GM12878 (cell line): ENCODE measurements at regions not wholly inside any gene's neighbourhood (a gene's known extent, or its start where the extent isn't known, plus 50 kb on each side); places are given as distances from the start of the nearest gene placed in this dataset.

Experiments used
- ATAC-seq: fragments of 200-7000 bp; cut with Tn5 transposase; 3 replicates; pipeline ENCODE4 v1.9.1; 2020; ENCODE audit warnings: mild to moderate bottlenecking, moderate library complexity
- BruUV-seq: library from RNA; stranded (reverse); fragments of 400-500 nt; replicated peaks from 2 replicates; lab custom pipeline; 2021; lab: Mats Ljungman, UMichigan
- CTCF ChIA-PET: fragments of 300-600 bp; sonication (Branson Sonifier 250); formaldehyde crosslinking; extraction: SDS; loops from one replicate; lab custom pipeline; 2021; ENCODE audit warnings: inconsistent platforms; lab: Yijun Ruan, JAX
- POLR2A ChIA-PET: fragments of 350-600 bp; formaldehyde crosslinking; extraction: SDS; loops from one replicate; lab custom pipeline; 2021; ENCODE audit warnings: inconsistent platforms; lab: Charles Lee
- RAD21 ChIA-PET: fragments of 300-600 bp; sonication (Branson Sonifier 250); formaldehyde crosslinking; loops from one replicate; lab custom pipeline; 2023; ENCODE audit warnings: antibody characterized with exemption; ENCODE audit not compliant: unreplicated experiment; lab: Charles Lee
- SMC1A ChIA-PET: fragments of 300-600 bp; sonication (Branson Sonifier 250); formaldehyde crosslinking; loops from one replicate; lab custom pipeline; 2023; ENCODE audit not compliant: unreplicated experiment, uncharacterized antibody; lab: Charles Lee
- DNase-seq: peaks from one replicate; pipeline ENCODE4 v3.0.0-alpha.2; 2011; ENCODE audit warnings: low read depth, low spot score
- FAIRE-seq: peaks from 3 replicates; lab custom pipeline; 2011; peaks lifted over from hg19 to GRCh38; lab: Jason Lieb, UNC
- H2AFZ ChIP-seq: 2 replicates; pipeline ENCODE4 v1.6.0; 2011; ENCODE audit warnings: low read depth, low read length, control low read depth; ENCODE audit not compliant: control insufficient read depth
- H3K27ac ChIP-seq: 2 replicates; pipeline ENCODE4 v1.5.1; 2011; ENCODE audit warnings: control low read depth; ENCODE audit not compliant: control insufficient read depth, insufficient read depth
- H3K27me3 ChIP-seq, 2 experiments: replicated peaks in 1 of 2; 2 replicates each; pipeline versions ENCODE4 v1.6.0 to v1.6.1; 2011; ENCODE audit warnings: low read length in 1 of 2; ENCODE audit not compliant: control insufficient read depth in 2 of 2, insufficient read depth in 2 of 2
- H3K36me3 ChIP-seq, 2 experiments: 2 replicates each; pipeline ENCODE4 v1.5.1; 2011; ENCODE audit warnings: low read length in 1 of 2; ENCODE audit not compliant: control insufficient read depth in 2 of 2, insufficient read depth in 2 of 2
- H3K4me1 ChIP-seq: 2 replicates; pipeline ENCODE4 v1.6.1; 2011; ENCODE audit warnings: mild to moderate bottlenecking, low read length, moderate library complexity, mixed read lengths; ENCODE audit not compliant: control insufficient read depth, insufficient read depth
- H3K4me2 ChIP-seq: 2 replicates; pipeline ENCODE4 v1.6.0; 2011; ENCODE audit warnings: control low read depth; ENCODE audit not compliant: control insufficient read depth, insufficient read depth
- H3K4me3 ChIP-seq: fragments of 200-600 bp; sonication (generic); 2 replicates; pipeline ENCODE4 v1.5.1; 2016
- H3K79me2 ChIP-seq: 2 replicates; pipeline ENCODE4 v1.6.0; 2011; ENCODE audit warnings: low read length; ENCODE audit not compliant: control insufficient read depth, insufficient read depth
- H3K9ac ChIP-seq: 2 replicates; pipeline ENCODE4 v1.8.0; 2011; ENCODE audit warnings: low read length, control low read depth, mixed read lengths; ENCODE audit not compliant: control insufficient read depth, insufficient read depth
- H3K9me3 ChIP-seq: replicated peaks from 3 replicates; pipeline ENCODE4 v1.5.1; 2011; ENCODE audit warnings: mild to moderate bottlenecking, low read length; ENCODE audit not compliant: control insufficient read depth, insufficient read depth
- H4K20me1 ChIP-seq: 2 replicates; pipeline ENCODE4 v1.6.0; 2011; ENCODE audit not compliant: control insufficient read depth, insufficient read depth
- CBFB ChIP-seq: IDR thresholded peaks from 2 replicates; pipeline ENCODE4 v1.6.1; 2016; ENCODE audit warnings: antibody characterized with exemption, low read depth
- EED ChIP-seq: sonication (generic); IDR thresholded peaks from 2 replicates; pipeline ENCODE4 v1.6.1; 2016; ENCODE audit warnings: antibody characterized with exemption, low read depth
- FOXK2 ChIP-seq: fragments of 450-650 bp; IDR thresholded peaks from 2 replicates; pipeline ENCODE4 v1.6.1; 2017; ENCODE audit warnings: mild to moderate bottlenecking, moderate library complexity
- IKZF1 ChIP-seq: fragments of 450-650 bp; conservative IDR thresholded peaks from 2 replicates; pipeline ENCODE4 v1.6.1; 2017; ENCODE audit warnings: antibody characterized with exemption, mild to moderate bottlenecking
- MEF2A ChIP-seq: IDR thresholded peaks from 2 replicates; pipeline ENCODE4 v1.6.1; 2011; ENCODE audit warnings: low read depth, mild to moderate bottlenecking, low read length, moderate library complexity; ENCODE audit not compliant: insufficient read depth
- MYB ChIP-seq: fragments of 150-350 bp; IDR thresholded peaks from 2 replicates; pipeline ENCODE4 v1.6.1; 2014; ENCODE audit warnings: mild to moderate bottlenecking, low read depth, low read length, borderline replicate concordance
- NFYB ChIP-seq: IDR thresholded peaks from 2 replicates; pipeline ENCODE4 v1.6.1; 2011; ENCODE audit warnings: low read depth, mild to moderate bottlenecking, low read length, improper control_type of control experiment, moderate library complexity; ENCODE audit not compliant: insufficient read depth
- NR2F1 ChIP-seq: fragments of 450-650 bp; conservative IDR thresholded peaks from 2 replicates; pipeline ENCODE4 v1.6.1; 2017; ENCODE audit warnings: mild to moderate bottlenecking
- RAD51 ChIP-seq: fragments of 450-650 bp; IDR thresholded peaks from 2 replicates; pipeline ENCODE4 v1.6.1; 2016; ENCODE audit warnings: moderate library complexity, mild to moderate bottlenecking, inconsistent platforms
- RCOR1 ChIP-seq: conservative IDR thresholded peaks from 2 replicates; pipeline ENCODE4 v1.6.1; 2012; ENCODE audit warnings: low read depth, low read length, improper control_type of control experiment
- RFX5 ChIP-seq: IDR thresholded peaks from 2 replicates; pipeline ENCODE4 v1.6.1; 2011; ENCODE audit warnings: low read depth, low read length, improper control_type of control experiment
- SP1 ChIP-seq: IDR thresholded peaks from one replicate; pipeline ENCODE4 v1.6.1; 2011; ENCODE audit warnings: low read depth, low read length
- SREBF1 ChIP-seq: IDR thresholded peaks from 2 replicates; pipeline ENCODE4 v1.6.1; 2012; ENCODE audit warnings: mild to moderate bottlenecking, low read length
- ZBED1 ChIP-seq: IDR thresholded peaks from 2 replicates; pipeline ENCODE4 v1.6.1; 2016; ENCODE audit warnings: borderline replicate concordance
- ZZZ3 ChIP-seq: IDR thresholded peaks from 2 replicates; pipeline ENCODE4 v1.6.1; 2011; ENCODE audit warnings: low read depth; ENCODE audit not compliant: control insufficient read depth, insufficient read length
- WGBS: methylation state at CpG from one replicate; pipeline ENCODE4 v1.1.6; 2016; ENCODE audit warnings: low lambda C conversion rate; ENCODE audit not compliant: insufficient replicate concordance, insufficient coverage; ENCODE audit errors: missing lambda C conversion rate; 5-methylcytosine and 5-hydroxymethylcytosine counted together
- in situ Hi-C: fragments of 300-500 bp; cut with MboI; formaldehyde crosslinking; loops from 9 replicates; pipeline ENCODE4 v1.14.3; 2018; ENCODE audit warnings: mixed read lengths
- intact Hi-C: fragments of 100-400 bp; cut with micrococcal nuclease; formaldehyde crosslinking; loops from one replicate; pipeline ENCODE4 v1.14.2; 2022; ENCODE audit not compliant: unreplicated experiment
- TF ChIP-seq, protein P1 (sequence below): fragments of 450-650 bp; formaldehyde crosslinking; IDR thresholded peaks from 2 replicates; pipeline ENCODE4 v1.4.0; 2020; ENCODE audit warnings: mild to moderate bottlenecking, moderate library complexity
- TF ChIP-seq, protein P2 (sequence below): fragments of 450-650 bp; IDR thresholded peaks from 2 replicates; pipeline ENCODE4 v1.6.1; 2017; ENCODE audit warnings: mild to moderate bottlenecking, low read depth, inconsistent platforms; ENCODE audit not compliant: poor library complexity, severe bottlenecking
- TF ChIP-seq, protein P3 (sequence below): IDR thresholded peaks from 2 replicates; pipeline ENCODE4 v1.6.1; 2012; ENCODE audit warnings: low read depth, low read length, improper control_type of control experiment

DNA sequence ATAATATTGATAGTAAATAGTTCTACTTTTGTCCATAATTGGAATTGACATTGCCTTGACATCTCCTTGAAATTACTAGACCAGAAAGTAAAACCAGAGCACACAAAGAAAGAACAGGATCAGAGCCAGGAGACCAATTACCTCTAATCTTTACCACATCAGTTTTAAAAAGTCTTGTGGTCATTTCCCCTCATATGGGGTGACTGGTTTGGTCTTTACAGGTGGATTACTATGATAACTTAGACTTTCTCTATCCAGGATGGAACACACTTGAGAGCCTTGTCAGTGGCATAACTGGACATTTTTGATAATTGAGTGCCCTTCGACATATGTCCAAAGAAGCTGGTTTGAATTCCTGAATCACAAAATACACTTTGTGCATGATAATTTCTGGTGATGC lies 1148.1 kb upstream of the NCAM2 start:
- 0% methylated on average over 1 of the region's 1 CpG for WGBS
- Histone ChIP-seq H3K4me1 (no peaks in the 10 kb centered on the region), H2AFZ (no peak overlapping the region), H3K4me3 (no peak overlapping the region), H3K4me2 (no peak overlapping the region), H3K79me2 (no peaks in the 10 kb centered on the region), H4K20me1 (no peaks in the 10 kb centered on the region), H3K27me3 (no peaks in the 10 kb centered on the region), H3K36me3 (no peaks in the 10 kb centered on the region), H3K9me3 (no peaks in the 10 kb centered on the region; the same call in 2 of the 3 replicates), H3K9ac (no peak overlapping the region), H3K27ac (no peak overlapping the region)
- no peak for DNase-seq
- FAIRE-seq: no peak
- ATAC-seq: no peak
- TF ChIP-seq, protein P1, sequence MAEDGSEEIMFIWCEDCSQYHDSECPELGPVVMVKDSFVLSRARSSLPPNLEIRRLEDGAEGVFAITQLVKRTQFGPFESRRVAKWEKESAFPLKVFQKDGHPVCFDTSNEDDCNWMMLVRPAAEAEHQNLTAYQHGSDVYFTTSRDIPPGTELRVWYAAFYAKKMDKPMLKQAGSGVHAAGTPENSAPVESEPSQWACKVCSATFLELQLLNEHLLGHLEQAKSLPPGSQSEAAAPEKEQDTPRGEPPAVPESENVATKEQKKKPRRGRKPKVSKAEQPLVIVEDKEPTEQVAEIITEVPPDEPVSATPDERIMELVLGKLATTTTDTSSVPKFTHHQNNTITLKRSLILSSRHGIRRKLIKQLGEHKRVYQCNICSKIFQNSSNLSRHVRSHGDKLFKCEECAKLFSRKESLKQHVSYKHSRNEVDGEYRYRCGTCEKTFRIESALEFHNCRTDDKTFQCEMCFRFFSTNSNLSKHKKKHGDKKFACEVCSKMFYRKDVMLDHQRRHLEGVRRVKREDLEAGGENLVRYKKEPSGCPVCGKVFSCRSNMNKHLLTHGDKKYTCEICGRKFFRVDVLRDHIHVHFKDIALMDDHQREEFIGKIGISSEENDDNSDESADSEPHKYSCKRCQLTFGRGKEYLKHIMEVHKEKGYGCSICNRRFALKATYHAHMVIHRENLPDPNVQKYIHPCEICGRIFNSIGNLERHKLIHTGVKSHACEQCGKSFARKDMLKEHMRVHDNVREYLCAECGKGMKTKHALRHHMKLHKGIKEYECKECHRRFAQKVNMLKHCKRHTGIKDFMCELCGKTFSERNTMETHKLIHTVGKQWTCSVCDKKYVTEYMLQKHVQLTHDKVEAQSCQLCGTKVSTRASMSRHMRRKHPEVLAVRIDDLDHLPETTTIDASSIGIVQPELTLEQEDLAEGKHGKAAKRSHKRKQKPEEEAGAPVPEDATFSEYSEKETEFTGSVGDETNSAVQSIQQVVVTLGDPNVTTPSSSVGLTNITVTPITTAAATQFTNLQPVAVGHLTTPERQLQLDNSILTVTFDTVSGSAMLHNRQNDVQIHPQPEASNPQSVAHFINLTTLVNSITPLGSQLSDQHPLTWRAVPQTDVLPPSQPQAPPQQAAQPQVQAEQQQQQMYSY: no peak
- TF ChIP-seq IKZF1 (no peak), RFX5 (no peak), FOXK2 (no peak), EED (no peak), MYB (no peak), NR2F1 (no peak), MEF2A (no peak), RCOR1 (no peak), ZZZ3 (no peak), SP1 (no peak), RAD51 (no peak), NFYB (no peak), ZBED1 (no peak), SREBF1 (no peak), CBFB (no peak)
- TF ChIP-seq, protein P2, sequence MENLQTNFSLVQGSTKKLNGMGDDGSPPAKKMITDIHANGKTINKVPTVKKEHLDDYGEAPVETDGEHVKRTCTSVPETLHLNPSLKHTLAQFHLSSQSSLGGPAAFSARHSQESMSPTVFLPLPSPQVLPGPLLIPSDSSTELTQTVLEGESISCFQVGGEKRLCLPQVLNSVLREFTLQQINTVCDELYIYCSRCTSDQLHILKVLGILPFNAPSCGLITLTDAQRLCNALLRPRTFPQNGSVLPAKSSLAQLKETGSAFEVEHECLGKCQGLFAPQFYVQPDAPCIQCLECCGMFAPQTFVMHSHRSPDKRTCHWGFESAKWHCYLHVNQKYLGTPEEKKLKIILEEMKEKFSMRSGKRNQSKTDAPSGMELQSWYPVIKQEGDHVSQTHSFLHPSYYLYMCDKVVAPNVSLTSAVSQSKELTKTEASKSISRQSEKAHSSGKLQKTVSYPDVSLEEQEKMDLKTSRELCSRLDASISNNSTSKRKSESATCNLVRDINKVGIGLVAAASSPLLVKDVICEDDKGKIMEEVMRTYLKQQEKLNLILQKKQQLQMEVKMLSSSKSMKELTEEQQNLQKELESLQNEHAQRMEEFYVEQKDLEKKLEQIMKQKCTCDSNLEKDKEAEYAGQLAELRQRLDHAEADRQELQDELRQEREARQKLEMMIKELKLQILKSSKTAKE: no peak
- TF ChIP-seq, protein P3, sequence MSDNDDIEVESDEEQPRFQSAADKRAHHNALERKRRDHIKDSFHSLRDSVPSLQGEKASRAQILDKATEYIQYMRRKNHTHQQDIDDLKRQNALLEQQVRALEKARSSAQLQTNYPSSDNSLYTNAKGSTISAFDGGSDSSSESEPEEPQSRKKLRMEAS: no peak
- in situ Hi-C loops: no loop called here
- ChIA-PET RAD21 (no interaction called here), POLR2A (no interaction called here), CTCF (interaction anchor here (0.7 kb wide), 1 partner anchor 14 kb away, joined by 5 read pairs; no protein-coding TSS in a partner anchor), SMC1A (no interaction called here)
- intact Hi-C loops: no loop called here
- BruUV-seq: no TSS peak
